Left lung (tissue), 4 donors: ENCODE measurements at regions not wholly inside any gene's neighbourhood (a gene's known extent, or its start where the extent isn't known, plus 50 kb on each side); places are given as distances from the start of the nearest gene placed in this dataset.

Experiments used
- ATAC-seq: fragments of 200-7000 bp; cut with Tn5 transposase; one replicate; pipeline ENCODE4 v1.9.1; 2020; ENCODE audit warnings: moderate library complexity
- DNase-seq, 4 donors: peaks; one replicate each; pipeline ENCODE4 v3.0.0-alpha.2; 2013 to 2020
- H3K27ac ChIP-seq, 2 donors: fragments of 200-600 bp; sonication (generic) in 1 of 2; one replicate each; pipeline versions ENCODE4 v1.5.0 to v1.8.0; 2020 to 2021
- H3K27me3 ChIP-seq, 2 donors: fragments of 200-600 bp; sonication (generic) in 1 of 2; one replicate each; pipeline versions ENCODE4 v1.5.0 to v1.8.0; 2020 to 2021
- H3K36me3 ChIP-seq, 2 donors: fragments of 200-600 bp; sonication (generic) in 1 of 2; one replicate each; pipeline versions ENCODE4 v1.5.0 to v1.8.0; 2020 to 2021
- H3K4me1 ChIP-seq, 2 donors: fragments of 200-600 bp; one replicate each; pipeline ENCODE4 v1.8.0; 2021
- H3K4me3 ChIP-seq, 2 donors: fragments of 200-600 bp; sonication (generic) in 1 of 2; one replicate each; pipeline versions ENCODE4 v1.5.0 to v1.8.0; 2020 to 2021; ENCODE audit warnings: mild to moderate bottlenecking in 1 of 2
- H3K9me3 ChIP-seq, 2 donors: fragments of 200-600 bp; sonication (generic) in 1 of 2; one replicate each; pipeline versions ENCODE4 v1.5.0 to v1.8.0; 2020 to 2021
- intact Hi-C, 2 donors: fragments of 100-400 bp; cut with DNase I; formaldehyde crosslinking; loops; one replicate each; pipeline versions ENCODE4 v1.11.2 to v1.14.2; 2022
- TF ChIP-seq, protein P1 (sequence below), 2 donors: fragments of 200-600 bp; sonication (generic) in 1 of 2; IDR thresholded peaks; one replicate each; pipeline versions ENCODE4 v1.5.0 to v1.8.0; 2021; ENCODE audit warnings: antibody characterized with exemption in 2 of 2
- donor health status: DM: no; HTN: yes; CAD: no.
- donor health status: DM: no; HTN: no; CAD: no.

- no peak for ATAC-seq
- H3K27ac ChIP-seq: no peak overlapping the region
- intact Hi-C loops: no loop called here
Observed at GRCh38 chr13:89565476-89566100, 1781.9 kb upstream of the MIR17HG start.

DNA sequence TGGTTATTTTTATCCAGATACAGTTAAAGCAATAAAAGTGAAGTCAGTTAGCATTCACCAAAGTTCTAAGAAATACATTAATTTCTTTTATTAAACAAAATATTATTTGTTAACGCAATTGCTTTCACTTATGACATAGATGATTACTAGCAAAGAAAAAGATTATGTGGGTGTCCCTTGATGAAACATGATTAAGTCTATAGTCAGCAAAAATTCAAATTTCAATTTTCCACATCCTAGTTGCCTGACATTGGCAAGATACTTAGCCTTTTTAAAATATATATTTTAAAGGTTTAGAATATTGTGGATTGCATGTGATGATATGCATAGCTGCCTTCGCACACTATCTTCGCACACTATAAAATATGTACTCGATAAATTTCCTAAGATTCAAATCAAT, 1780.5 kb upstream of the MIR17HG start:
- peaks cover 0 to 3% of the 10 kb centered on the region in 2 donors for H3K9me3 ChIP-seq
- no peak overlapping the region for H3K27ac ChIP-seq
- DNase-seq (no peak), ATAC-seq (no peak)
- no peaks in the 10 kb centered on the region for H3K27me3 ChIP-seq
- no peak overlapping the region for H3K4me3 ChIP-seq
- no peaks in the 10 kb centered on the region for H3K4me1 ChIP-seq
- H3K36me3 ChIP-seq: no peaks in the 10 kb centered on the region
- intact Hi-C loops: no loop called here
- TF ChIP-seq, protein P1, sequence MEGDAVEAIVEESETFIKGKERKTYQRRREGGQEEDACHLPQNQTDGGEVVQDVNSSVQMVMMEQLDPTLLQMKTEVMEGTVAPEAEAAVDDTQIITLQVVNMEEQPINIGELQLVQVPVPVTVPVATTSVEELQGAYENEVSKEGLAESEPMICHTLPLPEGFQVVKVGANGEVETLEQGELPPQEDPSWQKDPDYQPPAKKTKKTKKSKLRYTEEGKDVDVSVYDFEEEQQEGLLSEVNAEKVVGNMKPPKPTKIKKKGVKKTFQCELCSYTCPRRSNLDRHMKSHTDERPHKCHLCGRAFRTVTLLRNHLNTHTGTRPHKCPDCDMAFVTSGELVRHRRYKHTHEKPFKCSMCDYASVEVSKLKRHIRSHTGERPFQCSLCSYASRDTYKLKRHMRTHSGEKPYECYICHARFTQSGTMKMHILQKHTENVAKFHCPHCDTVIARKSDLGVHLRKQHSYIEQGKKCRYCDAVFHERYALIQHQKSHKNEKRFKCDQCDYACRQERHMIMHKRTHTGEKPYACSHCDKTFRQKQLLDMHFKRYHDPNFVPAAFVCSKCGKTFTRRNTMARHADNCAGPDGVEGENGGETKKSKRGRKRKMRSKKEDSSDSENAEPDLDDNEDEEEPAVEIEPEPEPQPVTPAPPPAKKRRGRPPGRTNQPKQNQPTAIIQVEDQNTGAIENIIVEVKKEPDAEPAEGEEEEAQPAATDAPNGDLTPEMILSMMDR (IDR thresholded peaks at IDR 0.05): no peak

More at GRCh38 chr13:89565476-89566100, 1781.9 kb upstream of the MIR17HG start:
- TF ChIP-seq, protein P1 (IDR thresholded peaks at IDR 0.05): no peak
- Histone ChIP-seq H3K27me3 (no peaks in the 10 kb centered on the region), H3K9me3 (no peaks in the 10 kb centered on the region), H3K4me3 (no peak overlapping the region), H3K36me3 (no peaks in the 10 kb centered on the region), H3K4me1 (no peaks in the 10 kb centered on the region)
- no peak for DNase-seq

- TF ChIP-seq, protein P1 (IDR thresholded peaks at IDR 0.05): no peak
- intact Hi-C loops: no loop called here
- no peak for ATAC-seq
Observed at GRCh38 chr13:89568276-89568675, 1779.2 kb upstream of the MIR17HG start.

DNA sequence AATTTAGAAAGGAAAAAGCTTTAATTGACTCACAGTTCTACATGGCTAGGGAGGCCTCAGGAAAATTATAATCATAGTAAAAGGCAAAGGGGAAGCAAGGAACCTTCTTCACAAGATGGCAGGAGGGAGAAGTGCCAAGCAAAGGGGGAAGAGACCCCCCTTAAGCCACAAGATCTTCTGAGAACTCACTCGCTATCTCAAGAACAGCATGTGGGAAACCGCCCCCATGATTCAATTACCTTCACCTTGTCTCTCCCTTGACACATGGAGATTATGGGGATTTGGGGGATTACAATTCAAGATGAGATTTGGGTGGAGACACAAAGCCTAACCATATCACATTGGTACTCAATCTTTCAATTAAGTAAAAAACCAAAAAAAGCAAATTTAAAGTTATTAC, 1778.7 kb upstream of the MIR17HG start:
- Histone ChIP-seq H3K9me3 (peaks cover 0 to 3% of the 10 kb centered on the region in 2 donors), H3K36me3 (no peaks in the 10 kb centered on the region), H3K27me3 (no peaks in the 10 kb centered on the region), H3K27ac (no peak overlapping the region), H3K4me3 (no peak overlapping the region), H3K4me1 (no peaks in the 10 kb centered on the region)
- ATAC-seq: no peak
- intact Hi-C loops: no loop called here
- no peak for DNase-seq
- TF ChIP-seq, protein P1 (IDR thresholded peaks at IDR 0.05): no peak

More at GRCh38 chr13:89568276-89568675, 1779.2 kb upstream of the MIR17HG start:
- H3K4me3 ChIP-seq: no peak overlapping the region
- no peak overlapping the region for H3K27ac ChIP-seq
- H3K27me3 ChIP-seq: no peaks in the 10 kb centered on the region
- no peaks in the 10 kb centered on the region for H3K36me3 ChIP-seq
- peaks cover 0 to 3% of the 10 kb centered on the region in 2 donors for H3K9me3 ChIP-seq
- no peak for DNase-seq
- H3K4me1 ChIP-seq: no peaks in the 10 kb centered on the region

GRCh38 chr13:89571676-89572075, 1775.8 kb upstream of the MIR17HG start:
- Histone ChIP-seq H3K9me3 (peaks cover 0 to 3% of the 10 kb centered on the region in 2 donors), H3K4me3 (no peak overlapping the region), H3K36me3 (no peaks in the 10 kb centered on the region), H3K4me1 (no peaks in the 10 kb centered on the region), H3K27me3 (no peaks in the 10 kb centered on the region), H3K27ac (no peak overlapping the region)
- intact Hi-C loops: no loop called here
- TF ChIP-seq, protein P1 (IDR thresholded peaks at IDR 0.05): no peak
- ATAC-seq: no peak
- DNase-seq: no peak
